Stimulated activated CD4-positive, alpha-beta T cell treated with anti-CD3 and anti-CD28 coated beads, Interleukin-15, amount 100 ng/mL, for 24 hours (primary cell): ENCODE measurements at regions not wholly inside any gene's neighbourhood (a gene's known extent, or its start where the extent isn't known, plus 50 kb on each side); places are given as distances from the start of the nearest gene placed in this dataset.
A peak's percentile ranks its signal among the peaks of the same experiment; 100 is the strongest.
"Not testable (repeated sequence)": the region's sequence is repeated elsewhere in the genome, so short reads cannot be mapped to it uniquely, and the experiment has no call there.

Source experiments
- DNase-seq: peaks from one replicate; pipeline ENCODE4 v3.0.0-alpha.2; 2020

GRCh38 chr3:153762411-153763235 is 358.6 kb upstream of the ARHGEF26 start:
- DNase-seq, result no peak

- no peak for DNase-seq
Measured at GRCh38 chr3:153767601-153768560, 353.3 kb upstream of the ARHGEF26 start.

GRCh38 chr3:153768561-153769469 is 352.4 kb upstream of the ARHGEF26 start:
- DNase-seq, result peak; percentile 36

- DNase-seq, result no peak
Measured at GRCh38 chr3:153783106-153783505, 338.1 kb upstream of the ARHGEF26 start.

- DNase-seq, result no peak
Measured at GRCh38 chr3:153783741-153784480, 337.3 kb upstream of the ARHGEF26 start.

GRCh38 chr3:153785901-153786300 is 335.3 kb upstream of the ARHGEF26 start:
- DNase-seq, result no peak

- DNase-seq, result no peak
Measured at GRCh38 chr3:153789380-153789779, 331.8 kb upstream of the ARHGEF26 start.

GRCh38 chr3:153797056-153797455 is 324.1 kb upstream of the ARHGEF26 start:
- DNase-seq, result not testable (repeated sequence)

- DNase-seq, result no peak
Measured at GRCh38 chr3:153809097-153809496, 312.1 kb upstream of the ARHGEF26 start.

- DNase-seq, result no peak
Measured at GRCh38 chr3:153818338-153818737, 302.9 kb upstream of the ARHGEF26 start.

GRCh38 chr3:153820035-153820434 is 301.2 kb upstream of the ARHGEF26 start:
- no peak for DNase-seq

- not testable (repeated sequence) for DNase-seq
Measured at GRCh38 chr3:153828346-153828745, 292.8 kb upstream of the ARHGEF26 start.

- DNase-seq, result no peak
Measured at GRCh38 chr3:153829606-153830170, 291.5 kb upstream of the ARHGEF26 start.

- no peak for DNase-seq
Measured at GRCh38 chr3:153830552-153830951, 290.6 kb upstream of the ARHGEF26 start.

GRCh38 chr3:153835540-153835939 is 285.6 kb upstream of the ARHGEF26 start:
- no peak for DNase-seq

- DNase-seq, result no peak
Measured at GRCh38 chr3:153840487-153840886, 280.7 kb upstream of the ARHGEF26 start.

- DNase-seq, result no peak
Measured at GRCh38 chr3:153843994-153844393, 277.2 kb upstream of the ARHGEF26 start.

GRCh38 chr3:153845311-153845710 is 275.9 kb upstream of the ARHGEF26 start:
- no peak for DNase-seq

- no peak for DNase-seq
Measured at GRCh38 chr3:153848702-153849101, 272.5 kb upstream of the ARHGEF26 start.

- no peak for DNase-seq
Measured at GRCh38 chr3:153852355-153852754, 268.8 kb upstream of the ARHGEF26 start.

GRCh38 chr3:153853163-153853562 is 268.0 kb upstream of the ARHGEF26 start:
- no peak for DNase-seq

- no peak for DNase-seq
Measured at GRCh38 chr3:153855772-153856171, 265.4 kb upstream of the ARHGEF26 start.
